ENCODE measurements at regions not wholly inside any gene's neighbourhood (a gene's known extent, or its start where the extent isn't known, plus 50 kb on each side); places are given as distances from the start of the nearest gene placed in this dataset.
"Not testable (repeated sequence)": the region's sequence is repeated elsewhere in the genome, so short reads cannot be mapped to it uniquely, and the experiment has no call there.

- no peak for ATAC-seq (replicated peaks in 6 of 8)
- in situ Hi-C loops (cut with MboI; ENCODE audit: low pct_unique_long_range_greater_than_20kb in 2 of 9, low sequenced_read_pairs in 9 of 9, unreplicated experiment in 9 of 9) = no loop called here
- 0 to 100% (median 90%) methylated on average over 1 to 3 of the region's 3 CpGs; no CpG with 5 or more reads in 3 of the 10 experiments for WGBS, 10 experiments
- no peaks in the 10 kb centered on the region for H3K4me1 ChIP-seq (replicated peaks in 1 of 2)
- no peak overlapping the region for H3K27ac ChIP-seq
- H3K4me3 ChIP-seq = no peak overlapping the region
Observed at GRCh38 chr14:21852775-21853174, 179.2 kb upstream of the OR4E1 start.

- H3K4me3 ChIP-seq = no peak overlapping the region
- 0 to 78% (median 61%) methylated on average over 1 to 4 of the region's 4 CpGs; no CpG with 5 or more reads in 3 of the 10 experiments for WGBS, 10 experiments
- H3K27ac ChIP-seq = no peak overlapping the region
- ATAC-seq (replicated peaks in 6 of 8) = peak in 3 of 8 experiments; percentile 46 to 70 (median 49)
- no peaks in the 10 kb centered on the region for H3K4me1 ChIP-seq (replicated peaks in 1 of 2)
- in situ Hi-C loops (cut with MboI; ENCODE audit: low pct_unique_long_range_greater_than_20kb in 2 of 9, low sequenced_read_pairs in 9 of 9, unreplicated experiment in 9 of 9) = no loop called here
Observed at GRCh38 chr14:21852061-21852664, 178.5 kb upstream of the OR4E1 start.

GRCh38 chr14:21846902-21847301 is 173.3 kb upstream of the OR4E1 start:
- ATAC-seq (replicated peaks in 6 of 8); H3K27ac ChIP-seq; in situ Hi-C loops (cut with MboI; ENCODE audit: low pct_unique_long_range_greater_than_20kb in 2 of 9, low sequenced_read_pairs in 9 of 9, unreplicated experiment in 9 of 9); H3K4me1 ChIP-seq (replicated peaks in 1 of 2); H3K4me3 ChIP-seq: not testable (repeated sequence)
- WGBS, 10 experiments = 0 to 55% (median 0%) methylated on average over 1 to 4 of the region's 11 CpGs; no CpG with 5 or more reads in 5 of the 10 experiments

GRCh38 chr14:21846227-21846885 is 172.7 kb upstream of the OR4E1 start:
- ATAC-seq (replicated peaks in 6 of 8) = peak in 3 of 8 experiments; percentile 28 to 75 (median 61)
- Histone ChIP-seq H3K4me3 (no peak overlapping the region), H3K4me1 (replicated peaks in 1 of 2) (no peaks in the 10 kb centered on the region), H3K27ac (no peak overlapping the region)
- in situ Hi-C loops (cut with MboI; ENCODE audit: low pct_unique_long_range_greater_than_20kb in 2 of 9, low sequenced_read_pairs in 9 of 9, unreplicated experiment in 9 of 9) = no loop called here
- WGBS, 10 experiments = 10 to 53% (median 22%) methylated on average over 2 to 13 of the region's 13 CpGs; no CpG with 5 or more reads in 1 of the 10 experiments

- WGBS, 10 experiments = 0 to 60% (median 13%) methylated on average over 1 to 4 of the region's 4 CpGs; no CpG with 5 or more reads in 1 of the 10 experiments
- no peak for ATAC-seq (replicated peaks in 6 of 8)
- in situ Hi-C loops (cut with MboI; ENCODE audit: low pct_unique_long_range_greater_than_20kb in 2 of 9, low sequenced_read_pairs in 9 of 9, unreplicated experiment in 9 of 9) = no loop called here
- H3K4me3 ChIP-seq = no peak overlapping the region
- H3K4me1 ChIP-seq (replicated peaks in 1 of 2) = no peaks in the 10 kb centered on the region
- H3K27ac ChIP-seq = no peak overlapping the region
Observed at GRCh38 chr14:21840765-21841164, 167.1 kb upstream of the OR4E1 start.

GRCh38 chr14:21833836-21834235 is 160.2 kb upstream of the OR4E1 start:
- no peaks in the 10 kb centered on the region for H3K4me1 ChIP-seq (replicated peaks in 1 of 2)
- no peak overlapping the region for H3K27ac ChIP-seq
- H3K4me3 ChIP-seq = no peak overlapping the region
- WGBS, 10 experiments = 0 to 78% (median 45%) methylated on average over 2 to 4 of the region's 4 CpGs; no CpG with 5 or more reads in 1 of the 10 experiments
- ATAC-seq (replicated peaks in 6 of 8) = no peak
- in situ Hi-C loops (cut with MboI; ENCODE audit: low pct_unique_long_range_greater_than_20kb in 2 of 9, low sequenced_read_pairs in 9 of 9, unreplicated experiment in 9 of 9) = no loop called here

GRCh38 chr14:21825845-21826244 is 152.2 kb upstream of the OR4E1 start:
- H3K4me1 ChIP-seq (replicated peaks in 1 of 2) = no peaks in the 10 kb centered on the region
- H3K27ac ChIP-seq = no peak overlapping the region
- 7 to 90% (median 68%) methylated on average over 2 to 7 of the region's 7 CpGs; no CpG with 5 or more reads in 1 of the 10 experiments for WGBS, 10 experiments
- no peak overlapping the region for H3K4me3 ChIP-seq
- no peak for ATAC-seq (replicated peaks in 6 of 8)
- in situ Hi-C loops (cut with MboI; ENCODE audit: low pct_unique_long_range_greater_than_20kb in 2 of 9, low sequenced_read_pairs in 9 of 9, unreplicated experiment in 9 of 9) = no loop called here

- 0 to 60% (median 17%) methylated on average over 1 to 4 of the region's 4 CpGs; no CpG with 5 or more reads in 2 of the 10 experiments for WGBS, 10 experiments
- in situ Hi-C loops (cut with MboI; ENCODE audit: low pct_unique_long_range_greater_than_20kb in 2 of 9, low sequenced_read_pairs in 9 of 9, unreplicated experiment in 9 of 9) = no loop called here
- no peak overlapping the region for H3K27ac ChIP-seq
- ATAC-seq (replicated peaks in 6 of 8) = peak in 1 of 8 experiments; percentile 72
- no peaks in the 10 kb centered on the region for H3K4me1 ChIP-seq (replicated peaks in 1 of 2)
- no peak overlapping the region for H3K4me3 ChIP-seq
Observed at GRCh38 chr14:21825149-21825743, 151.6 kb upstream of the OR4E1 start.

- in situ Hi-C loops (cut with MboI; ENCODE audit: low pct_unique_long_range_greater_than_20kb in 2 of 9, low sequenced_read_pairs in 9 of 9, unreplicated experiment in 9 of 9) = no loop called here
- no peak for ATAC-seq (replicated peaks in 6 of 8)
- no peak overlapping the region for H3K27ac ChIP-seq
- H3K4me3 ChIP-seq = no peak overlapping the region
- no peaks in the 10 kb centered on the region for H3K4me1 ChIP-seq (replicated peaks in 1 of 2)
Observed at GRCh38 chr14:21822109-21822508, 148.5 kb upstream of the OR4E1 start.

- H3K27ac ChIP-seq = no peak overlapping the region
- in situ Hi-C loops (cut with MboI; ENCODE audit: low pct_unique_long_range_greater_than_20kb in 2 of 9, low sequenced_read_pairs in 9 of 9, unreplicated experiment in 9 of 9) = no loop called here
- WGBS, 10 experiments = 0 to 70% (median 0%) methylated on average over 1 of the region's 1 CpG; no CpG with 5 or more reads in 1 of the 10 experiments
- H3K4me3 ChIP-seq = no peak overlapping the region
- no peak for ATAC-seq (replicated peaks in 6 of 8)
- no peaks in the 10 kb centered on the region for H3K4me1 ChIP-seq (replicated peaks in 1 of 2)
Observed at GRCh38 chr14:21820631-21821030, 147.0 kb upstream of the OR4E1 start.

- in situ Hi-C loops (cut with MboI; ENCODE audit: low pct_unique_long_range_greater_than_20kb in 2 of 9, low sequenced_read_pairs in 9 of 9, unreplicated experiment in 9 of 9); H3K27ac ChIP-seq; H3K4me3 ChIP-seq; H3K4me1 ChIP-seq (replicated peaks in 1 of 2); ATAC-seq (replicated peaks in 6 of 8): not testable (repeated sequence)
- 0 to 80% (median 17%) methylated on average over 1 of the region's 1 CpG; no CpG with 5 or more reads in 3 of the 10 experiments for WGBS, 10 experiments
Observed at GRCh38 chr14:21819891-21820290, 146.3 kb upstream of the OR4E1 start.

GRCh38 chr14:21817010-21817409 is 143.4 kb upstream of the OR4E1 start:
- WGBS, 10 experiments = 20 to 100% (median 82%) methylated on average over 1 to 3 of the region's 3 CpGs; no CpG with 5 or more reads in 1 of the 10 experiments
- H3K27ac ChIP-seq; in situ Hi-C loops (cut with MboI; ENCODE audit: low pct_unique_long_range_greater_than_20kb in 2 of 9, low sequenced_read_pairs in 9 of 9, unreplicated experiment in 9 of 9): not testable (repeated sequence)

GRCh38 chr14:21807975-21808374 is 134.4 kb upstream of the OR4E1 start:
- Histone ChIP-seq H3K27ac (no peak overlapping the region), H3K4me1 (replicated peaks in 1 of 2) (no peaks in the 10 kb centered on the region), H3K4me3 (no peak overlapping the region)
- in situ Hi-C loops (cut with MboI; ENCODE audit: low pct_unique_long_range_greater_than_20kb in 2 of 9, low sequenced_read_pairs in 9 of 9, unreplicated experiment in 9 of 9) = no loop called here
- ATAC-seq (replicated peaks in 6 of 8) = no peak
- WGBS, 10 experiments = 37 to 100% (median 48%) methylated on average over 1 to 8 of the region's 13 CpGs; no CpG with 5 or more reads in 6 of the 10 experiments

More at GRCh38 chr14:21817010-21817409, 143.4 kb upstream of the OR4E1 start:
- H3K4me3 ChIP-seq; H3K4me1 ChIP-seq (replicated peaks in 1 of 2); ATAC-seq (replicated peaks in 6 of 8): not testable (repeated sequence)
